ENCODE measurements at regions not wholly inside any gene's neighbourhood (a gene's known extent, or its start where the extent isn't known, plus 50 kb on each side); places are given as distances from the start of the nearest gene placed in this dataset.
"Not testable (repeated sequence)": the region's sequence is repeated elsewhere in the genome, so short reads cannot be mapped to it uniquely, and the experiment has no call there.

GRCh38 chr9:2243666-2244555, 228.8 kb downstream of the SMARCA2 start:
- DNase-seq, result no peak

- DNase-seq, result no peak
These were observed 232.2 kb downstream of the SMARCA2 start for GRCh38 chr9:2247340-2247739.

- no peak for DNase-seq
These were observed 233.7 kb downstream of the SMARCA2 start for GRCh38 chr9:2248768-2249265.

DNA sequence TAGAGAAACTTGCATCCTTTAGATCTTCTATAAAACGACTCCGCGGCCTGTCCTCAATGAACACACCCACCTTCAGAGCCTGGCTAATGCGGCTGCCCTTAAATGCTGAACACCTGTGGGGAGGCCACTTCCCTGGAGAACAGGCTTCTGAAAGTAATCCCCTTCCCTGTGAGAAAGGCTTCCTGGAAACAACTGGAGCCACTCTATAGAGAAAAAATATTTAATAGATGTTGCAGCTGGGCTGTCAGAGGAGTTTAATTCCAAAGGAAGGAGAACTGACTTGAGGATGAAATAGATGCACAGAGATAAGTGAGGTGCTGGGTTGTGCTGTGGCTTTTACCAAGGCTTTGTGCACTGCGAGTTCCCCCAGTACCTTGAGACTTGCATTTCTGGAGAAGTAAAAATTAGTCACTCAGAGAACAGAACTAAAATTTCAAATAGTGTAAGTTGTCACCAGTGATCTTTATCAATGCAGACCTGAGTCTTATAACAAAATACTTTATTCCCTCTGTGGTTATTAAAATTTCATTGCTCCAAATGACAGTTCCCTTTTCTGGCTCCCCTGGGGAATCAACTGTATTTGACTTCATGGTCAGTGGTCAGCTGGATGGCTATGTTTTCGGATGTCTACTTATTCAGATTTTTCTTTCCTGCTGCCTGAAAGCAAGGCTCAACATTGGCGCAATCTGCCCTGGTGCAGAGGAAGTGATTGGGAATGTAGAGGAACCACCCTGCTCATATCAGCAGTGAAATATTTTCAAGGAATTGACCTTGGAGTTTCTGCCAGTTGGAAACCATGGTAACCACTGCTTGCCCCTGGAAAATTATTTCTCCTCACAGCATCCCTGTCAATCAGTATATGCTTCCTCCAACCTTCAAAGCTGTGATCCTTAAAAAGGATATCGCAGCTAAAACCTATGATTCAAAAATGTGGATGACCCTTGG, 238.8 kb downstream of the SMARCA2 start:
- DNase-seq, result no peak

DNA sequence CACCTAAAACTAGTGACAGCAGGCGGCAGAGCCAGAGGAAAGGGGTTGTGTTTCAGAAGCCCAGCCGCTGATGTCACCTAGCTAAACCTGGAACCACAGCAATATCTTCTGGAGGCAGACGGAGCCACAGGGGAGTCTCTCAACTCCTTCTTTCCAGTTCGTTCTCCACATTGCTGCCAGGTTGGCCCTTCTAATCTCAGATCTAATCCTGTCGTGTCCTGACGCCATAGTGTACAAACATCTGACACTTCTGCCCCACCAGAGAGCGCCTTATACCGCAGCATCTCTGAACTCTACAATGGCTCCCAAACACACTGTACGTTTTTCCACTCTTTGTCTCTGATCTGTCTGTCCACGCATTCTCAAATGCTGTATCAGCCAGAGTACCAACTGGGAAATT, 240.0 kb downstream of the SMARCA2 start:
- DNase-seq, result no peak

GRCh38 chr9:2257248-2257929, 242.2 kb downstream of the SMARCA2 start:
- DNase-seq, result no peak

DNA sequence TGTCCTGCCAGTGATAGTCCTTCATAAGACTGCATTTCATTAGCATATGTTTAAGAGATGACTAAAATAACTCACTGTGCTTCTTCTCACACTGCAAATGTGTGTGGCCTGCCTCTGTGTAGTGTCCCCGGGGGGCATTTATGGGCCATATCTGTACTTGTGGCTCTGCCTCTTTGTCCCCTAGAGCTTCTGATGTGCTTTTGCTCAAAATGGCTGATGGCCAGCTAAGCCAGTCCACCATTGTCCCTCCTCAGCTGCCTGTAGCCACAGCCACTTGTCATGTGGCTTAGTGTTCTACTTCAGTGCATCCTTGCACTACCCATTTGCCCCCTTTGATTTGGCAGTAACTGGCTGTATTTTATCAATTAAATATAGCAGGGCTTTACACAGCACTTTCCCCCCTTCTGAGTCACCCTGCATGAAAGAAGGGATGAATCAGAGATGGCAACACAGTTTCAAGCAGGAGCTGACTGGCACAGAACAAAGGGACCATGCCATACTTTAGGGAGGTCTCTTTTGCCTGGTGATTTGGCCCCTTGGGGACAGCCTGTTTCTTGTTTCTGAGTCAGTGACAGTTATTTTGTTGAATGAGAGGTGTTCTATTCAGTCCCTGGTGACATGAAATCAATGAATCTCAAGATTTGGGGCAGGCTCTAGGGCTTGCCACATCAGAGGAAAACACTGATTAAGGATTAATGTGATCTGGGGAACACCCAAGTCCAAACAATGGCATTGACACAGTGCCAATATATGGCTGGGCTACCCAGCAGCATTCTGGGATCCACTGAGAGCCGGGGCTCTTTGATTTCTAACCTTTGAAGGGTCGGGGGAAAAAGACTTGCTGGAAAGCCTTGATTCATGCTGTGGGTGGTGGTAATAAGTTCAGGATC, 245.5 kb downstream of the SMARCA2 start:
- DNase-seq, result peak; percentile 8

- no peak for DNase-seq
These were observed 246.4 kb downstream of the SMARCA2 start for GRCh38 chr9:2261421-2262103.

GRCh38 chr9:2262386-2263071, 247.4 kb downstream of the SMARCA2 start:
- DNase-seq, result no peak

DNA sequence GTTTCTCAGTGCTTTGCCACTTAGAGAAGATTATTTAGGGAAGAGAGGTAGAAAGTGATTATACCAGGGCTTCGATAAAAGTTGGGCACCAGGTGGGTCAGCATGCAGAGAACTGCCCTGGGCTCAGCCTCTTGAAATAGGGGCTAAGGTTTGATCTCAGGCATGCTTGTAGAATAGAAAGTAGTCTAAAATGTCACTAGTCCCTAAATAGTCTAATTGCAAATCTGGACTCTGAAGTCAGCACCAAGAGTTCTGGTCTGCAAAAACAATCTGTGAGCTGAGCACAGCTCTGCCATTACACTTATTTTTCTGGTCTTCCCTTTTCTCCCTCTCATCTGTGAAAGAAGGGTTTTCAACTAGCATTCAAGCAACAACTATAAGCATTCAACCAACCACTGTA, 248.0 kb downstream of the SMARCA2 start:
- DNase-seq, result no peak

DNA sequence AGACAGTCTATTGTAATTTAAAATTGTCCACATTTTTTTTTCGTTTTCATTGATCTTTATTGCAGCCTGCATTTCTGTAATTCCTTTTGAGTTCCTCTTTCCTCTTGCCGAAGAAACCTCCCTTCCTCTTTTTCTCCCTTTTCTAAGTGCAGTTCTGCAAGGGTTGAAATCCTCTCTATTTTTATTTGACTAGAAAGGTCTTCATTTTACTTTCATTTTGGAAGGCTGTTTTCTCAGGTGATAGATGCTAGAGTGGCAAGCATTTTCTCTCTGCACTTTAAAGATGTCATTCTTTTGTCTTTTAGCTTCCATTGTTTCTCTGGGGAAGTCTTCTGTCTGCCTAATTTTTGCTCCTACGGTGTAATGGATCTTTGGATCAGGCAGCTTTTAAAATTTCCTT, 248.5 kb downstream of the SMARCA2 start:
- peak; percentile 51 for DNase-seq

GRCh38 chr9:2264081-2264480, 248.9 kb downstream of the SMARCA2 start:
- no peak for DNase-seq

DNA sequence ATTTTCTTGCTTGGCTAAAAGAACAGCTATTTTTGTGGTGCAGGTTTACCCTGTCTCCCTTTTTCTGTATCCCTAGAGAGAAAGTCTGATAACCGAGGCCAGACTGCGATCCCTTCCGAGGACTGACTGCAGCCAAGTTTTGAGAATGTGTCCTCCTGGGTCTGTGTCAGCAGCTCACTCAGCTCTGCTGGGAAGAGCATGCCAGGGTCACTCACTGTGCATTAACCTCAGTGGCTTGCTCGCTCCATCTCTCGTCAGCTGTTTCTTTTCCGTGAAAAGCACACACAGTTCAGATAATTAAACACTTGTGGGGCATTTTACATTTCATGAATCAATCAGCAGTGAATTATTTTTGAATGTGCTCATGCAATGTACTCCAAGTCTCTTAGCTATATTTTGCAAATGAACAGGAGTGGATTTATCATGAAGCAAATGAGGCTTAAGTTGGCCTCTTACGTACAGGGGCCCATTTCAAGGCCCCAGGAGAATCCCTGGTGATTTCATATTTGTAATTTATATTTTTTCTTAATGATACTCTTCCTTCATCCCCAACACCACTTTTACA, 252.1 kb downstream of the SMARCA2 start:
- DNase-seq, result no peak

- DNase-seq, result no peak
These were observed 254.6 kb downstream of the SMARCA2 start for GRCh38 chr9:2269778-2270177.

DNA sequence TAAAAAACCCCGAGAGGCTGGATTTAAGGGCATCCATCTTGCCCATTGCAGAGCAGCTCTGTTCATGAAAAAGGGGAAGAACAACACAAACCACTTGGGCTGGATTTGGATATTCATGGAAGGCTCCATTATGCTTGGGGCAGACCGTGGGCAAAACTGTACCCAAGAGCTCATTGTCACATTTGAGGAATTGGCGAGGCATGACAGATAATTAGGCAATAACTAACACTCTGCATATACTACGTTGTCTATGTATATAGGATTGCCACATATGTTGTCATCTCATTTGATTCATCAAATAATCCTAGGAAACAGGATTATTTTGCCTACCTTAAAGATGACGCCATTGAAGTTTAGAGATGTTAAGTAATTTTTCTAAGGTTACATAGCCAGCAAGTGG, 255.4 kb downstream of the SMARCA2 start:
- peak; percentile 40 for DNase-seq

DNA sequence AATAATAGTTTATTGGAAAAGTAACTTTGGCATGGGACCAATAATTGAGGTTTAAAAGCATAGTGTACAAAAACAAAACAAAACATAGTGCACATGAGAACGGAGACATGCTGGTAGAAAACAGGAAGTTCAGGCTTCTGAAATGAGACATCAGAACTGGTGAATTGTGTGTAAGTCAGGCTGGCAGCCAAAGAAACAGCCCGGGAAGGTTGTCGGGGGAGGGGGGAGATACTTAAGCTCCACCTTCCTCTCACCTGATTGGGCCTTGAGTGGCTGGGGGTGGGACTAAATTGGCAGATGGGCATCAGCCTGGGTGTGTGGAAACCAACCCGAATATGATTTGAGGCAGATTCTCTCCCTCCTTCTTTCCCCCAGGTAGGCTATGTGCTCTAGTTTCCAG, 256.3 kb downstream of the SMARCA2 start:
- DNase-seq, result peak; percentile 76

GRCh38 chr9:2274762-2275161, 259.6 kb downstream of the SMARCA2 start:
- no peak for DNase-seq

- DNase-seq, result no peak
These were observed 261.1 kb downstream of the SMARCA2 start for GRCh38 chr9:2276296-2276695.

DNA sequence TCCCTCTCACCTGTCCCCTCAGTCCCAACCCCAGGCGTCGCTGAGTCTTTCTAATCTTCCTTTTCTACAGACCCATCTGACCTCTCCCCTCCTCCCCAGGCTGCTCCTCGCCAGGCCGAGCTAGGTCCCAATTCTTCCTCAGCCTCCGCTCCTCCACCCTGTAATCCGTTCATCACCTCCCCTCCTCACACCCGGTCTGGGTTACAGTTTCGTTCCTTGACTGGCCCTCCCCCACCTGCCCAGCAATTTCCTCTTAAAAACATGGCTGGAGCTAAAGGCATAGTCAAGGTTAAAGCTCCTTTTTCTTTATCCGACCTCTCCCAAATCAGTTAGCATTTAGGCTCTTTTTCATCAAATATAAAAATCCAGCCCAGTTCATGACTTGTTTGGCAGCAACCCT, 262.0 kb downstream of the SMARCA2 start:
- DNase-seq, result not testable (repeated sequence)

DNA sequence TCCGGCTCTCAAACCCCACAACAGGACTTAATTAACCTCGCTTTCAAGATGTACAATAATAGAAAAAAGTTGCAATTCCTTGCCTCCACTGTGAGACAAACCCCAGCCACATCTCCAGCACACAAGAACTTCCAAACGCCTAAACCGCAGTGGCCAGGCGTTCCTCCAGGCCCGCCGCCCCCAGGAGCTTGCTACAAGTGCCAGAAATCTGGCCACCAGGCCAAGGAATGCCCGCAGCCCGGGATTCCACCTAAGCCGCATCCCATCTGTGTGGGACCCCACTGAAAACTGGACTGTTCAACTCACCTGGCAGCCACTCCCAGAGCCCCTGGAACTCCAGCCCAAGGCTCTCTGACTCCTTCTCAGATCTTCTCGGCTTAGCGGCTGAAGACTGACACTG, 262.5 kb downstream of the SMARCA2 start:
- DNase-seq, result not testable (repeated sequence)

All from suppressor macrophage treated with lipopolysaccharide for 4 hours (primary cell).